ENCODE measurements at regions not wholly inside any gene's neighbourhood (a gene's known extent, or its start where the extent isn't known, plus 50 kb on each side); places are given as distances from the start of the nearest gene placed in this dataset.

DNA sequence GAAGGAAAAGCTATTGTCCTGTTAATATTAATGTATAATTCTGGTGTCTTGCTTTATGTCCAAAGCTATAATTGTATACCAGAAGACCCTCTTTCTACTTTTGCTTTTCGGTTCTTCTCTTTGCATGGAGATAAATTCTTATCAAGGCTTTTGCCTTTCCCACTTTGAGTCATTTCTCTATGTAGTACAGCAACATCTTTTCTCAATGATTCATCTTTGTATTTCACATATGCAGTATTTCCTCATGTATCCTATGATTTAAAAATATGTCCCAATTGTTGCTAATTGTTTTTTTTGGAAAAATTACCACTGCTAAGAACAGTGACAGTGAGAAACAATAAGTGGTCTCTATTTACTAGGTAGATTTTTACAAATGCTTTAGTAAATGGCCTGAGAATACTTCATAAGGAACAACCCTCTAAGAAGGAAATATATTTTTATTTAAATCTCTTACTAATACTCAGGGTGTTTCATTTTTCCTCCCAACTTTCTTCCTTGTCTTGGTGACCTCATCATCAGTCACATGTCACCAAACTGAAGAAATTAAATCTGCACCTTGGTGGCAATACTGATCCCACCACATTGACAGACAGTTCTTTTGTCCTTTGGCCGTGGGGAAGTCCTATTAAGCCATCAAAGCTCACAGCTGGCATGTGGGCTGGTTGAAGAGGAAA lies 290.6 kb downstream of the SATB1 start:
- no peak overlapping the region for H3K4me3 ChIP-seq
- peak overlapping the region in 4 of 21 experiments; percentile 22 to 52 (median 32) for H3K27ac ChIP-seq

DNA sequence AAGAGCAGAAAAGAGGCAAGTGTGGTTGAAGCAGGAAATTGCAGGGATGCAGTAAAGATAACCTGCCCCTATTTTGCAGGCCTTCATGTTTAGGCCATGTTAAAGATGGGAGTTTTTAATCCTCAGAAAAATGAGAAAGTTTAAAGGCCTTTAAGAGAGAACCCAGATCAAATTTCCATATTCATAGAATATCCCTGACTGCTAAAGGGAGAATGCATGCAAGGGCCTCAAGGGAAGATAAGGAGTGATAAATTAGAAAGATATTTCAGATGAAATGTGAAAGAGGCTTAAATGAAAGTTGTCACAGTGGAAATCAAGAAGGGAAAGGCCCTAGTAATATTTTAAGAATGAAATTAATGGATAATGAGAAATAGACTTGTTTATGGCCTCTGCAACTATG lies 292.1 kb downstream of the SATB1 start:
- Histone ChIP-seq H3K4me3 (no peak overlapping the region), H3K27ac (no peak overlapping the region)

DNA sequence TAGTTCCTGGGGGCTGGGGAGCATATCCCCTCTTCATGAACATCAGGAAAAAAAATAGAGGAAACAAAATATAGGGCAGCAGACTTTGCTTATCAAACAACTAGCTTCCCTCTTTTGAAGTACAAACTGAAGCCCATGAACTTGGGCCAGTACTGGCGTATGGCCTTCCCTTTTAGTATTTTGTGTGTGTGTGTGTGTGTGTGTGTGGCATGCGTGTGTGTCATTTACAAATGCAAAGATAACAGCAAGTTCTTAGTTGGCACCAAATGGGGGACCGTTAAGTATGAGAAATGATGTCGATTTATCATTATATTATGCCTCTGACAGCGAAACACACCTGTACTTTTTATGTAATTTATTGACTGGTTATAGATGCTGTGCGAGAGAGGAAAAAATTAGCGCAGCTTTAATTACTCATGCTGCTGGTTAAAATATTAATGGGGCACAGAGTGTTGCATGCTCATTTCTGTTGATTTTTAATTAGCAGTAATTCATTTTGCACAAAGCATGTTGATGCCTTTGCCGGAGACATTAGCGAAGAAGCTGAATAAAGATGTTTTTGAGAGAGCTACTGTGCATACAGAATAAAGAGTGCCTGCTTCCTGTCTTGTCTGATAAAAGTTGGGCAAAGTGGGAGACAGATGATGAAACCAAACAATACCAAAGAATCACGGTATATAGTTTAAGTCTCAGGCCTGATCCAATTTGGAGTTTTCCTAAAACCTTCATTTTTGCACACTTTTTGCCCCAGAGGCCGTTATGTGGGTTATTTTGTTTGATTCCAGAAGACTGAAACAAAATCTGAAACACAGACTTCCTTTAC lies 297.1 kb downstream of the SATB1 start:
- no peak overlapping the region for H3K27ac ChIP-seq
- H3K4me3 ChIP-seq = no peak overlapping the region

DNA sequence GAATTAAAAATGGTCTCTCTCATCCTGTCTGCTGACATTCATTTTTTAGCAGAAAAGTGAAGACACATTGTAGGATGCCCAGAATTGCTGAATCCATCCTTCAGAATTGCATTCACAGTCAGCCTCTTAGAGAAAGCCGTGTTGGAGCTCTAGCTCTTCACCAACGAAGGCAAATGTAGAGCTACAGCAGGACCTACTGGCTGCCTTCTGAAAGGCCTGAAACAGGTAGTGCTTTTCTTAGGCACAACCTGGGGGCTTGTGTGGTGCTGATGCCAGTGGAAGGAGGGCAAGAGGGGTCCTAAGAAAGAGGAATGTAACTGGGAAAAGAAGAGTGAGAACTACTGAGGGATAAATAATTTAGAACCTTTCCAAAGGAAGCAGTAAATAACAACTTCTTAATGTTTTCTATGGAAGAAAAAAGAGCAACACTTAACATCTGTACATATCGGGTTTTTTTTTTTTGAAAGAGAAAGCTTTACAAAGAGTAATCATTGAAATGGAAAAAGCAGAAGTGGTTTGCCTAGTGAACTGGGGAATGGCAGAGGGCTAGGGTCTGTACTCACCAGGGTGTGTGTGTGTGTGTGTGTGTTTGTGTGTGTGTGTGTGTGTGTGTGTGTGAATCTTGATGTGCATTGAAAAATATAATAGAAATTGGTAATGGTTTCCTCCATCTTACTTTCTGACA lies 297.8 kb downstream of the SATB1 start:
- Histone ChIP-seq H3K4me3 (no peak overlapping the region), H3K27ac (no peak overlapping the region)

DNA sequence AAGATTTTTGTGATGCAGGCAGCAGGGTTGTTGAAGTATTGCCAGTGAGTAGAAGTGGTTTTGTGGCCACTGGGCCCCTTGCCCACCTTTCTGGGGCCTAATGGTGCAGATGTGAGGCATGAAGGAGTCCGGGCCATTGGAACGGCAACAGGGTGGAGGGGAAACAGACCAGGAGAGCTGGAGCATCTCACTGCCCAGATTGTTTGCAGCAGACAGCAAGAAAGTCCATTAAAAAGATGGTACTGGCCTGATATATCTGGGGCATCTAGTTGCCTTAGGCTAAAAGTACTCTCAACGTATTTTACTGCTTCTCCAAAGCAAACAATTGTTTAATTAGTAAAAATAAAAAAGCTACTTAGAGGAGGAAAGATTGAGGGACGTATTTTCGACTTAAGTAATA lies 298.4 kb downstream of the SATB1 start:
- Histone ChIP-seq H3K4me3 (no peak overlapping the region), H3K27ac (no peak overlapping the region)

DNA sequence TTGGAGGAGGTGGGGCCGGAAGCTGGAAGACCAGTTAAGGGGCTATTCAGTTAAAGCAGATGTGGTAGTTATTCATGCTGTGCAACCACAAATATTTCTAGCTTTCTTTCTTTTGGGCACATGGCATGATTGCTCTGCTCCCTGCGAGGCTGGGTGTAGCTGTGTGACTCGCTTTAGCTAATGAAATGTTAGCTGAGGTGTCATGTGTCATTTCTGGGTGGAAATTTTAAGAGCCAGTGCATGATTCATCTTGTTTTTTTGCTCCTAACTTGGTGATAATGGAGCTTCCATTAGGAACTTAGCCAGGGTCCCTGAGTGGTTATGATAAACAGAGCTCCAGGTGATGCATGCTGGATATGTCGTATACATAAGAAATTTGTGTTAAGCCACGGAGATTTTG lies 300.6 kb downstream of the SATB1 start:
- H3K4me3 ChIP-seq = no peak overlapping the region
- H3K27ac ChIP-seq = peak overlapping the region in 1 of 21 experiments; percentile 4

DNA sequence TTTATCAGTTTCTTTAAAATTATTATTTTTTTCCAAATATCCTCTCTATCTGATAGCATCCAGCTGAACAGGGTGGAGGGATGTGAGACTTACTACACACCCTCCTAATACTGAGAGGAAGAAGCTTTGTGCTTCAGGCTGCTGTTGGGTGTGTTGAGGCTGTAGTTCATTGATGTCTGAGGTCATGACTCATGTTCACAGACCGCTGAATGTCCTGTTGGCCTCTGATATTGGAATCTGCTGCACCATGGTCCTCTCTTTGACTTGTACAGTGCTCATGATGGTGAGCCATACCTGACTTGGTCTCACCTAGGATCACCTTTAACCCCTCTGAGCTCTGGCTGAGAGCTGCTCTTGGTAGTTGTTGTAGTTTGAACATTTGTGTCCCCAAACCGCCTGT lies 302.9 kb downstream of the SATB1 start:
- Histone ChIP-seq H3K4me3 (no peak overlapping the region), H3K27ac (no peak overlapping the region)

DNA sequence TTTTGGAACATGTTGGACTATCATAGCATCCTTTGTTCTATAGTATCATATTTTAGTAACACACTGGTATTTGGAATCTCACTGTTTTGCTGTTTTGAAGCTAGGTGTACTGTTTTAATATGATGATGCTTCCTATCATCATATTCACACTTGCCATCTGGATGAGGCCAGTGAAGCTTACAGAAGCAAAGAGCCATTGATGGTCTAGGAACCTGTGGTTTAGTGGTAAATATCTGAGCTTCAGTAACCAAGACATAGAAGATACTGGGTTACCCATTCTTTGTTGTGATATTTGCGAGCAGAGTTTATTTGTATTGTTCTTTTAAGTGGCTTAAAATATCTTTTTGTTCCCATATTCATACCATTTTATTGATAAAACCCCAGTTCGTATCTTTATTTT lies 304.1 kb downstream of the SATB1 start:
- no peak overlapping the region for H3K27ac ChIP-seq
- H3K4me3 ChIP-seq = no peak overlapping the region

DNA sequence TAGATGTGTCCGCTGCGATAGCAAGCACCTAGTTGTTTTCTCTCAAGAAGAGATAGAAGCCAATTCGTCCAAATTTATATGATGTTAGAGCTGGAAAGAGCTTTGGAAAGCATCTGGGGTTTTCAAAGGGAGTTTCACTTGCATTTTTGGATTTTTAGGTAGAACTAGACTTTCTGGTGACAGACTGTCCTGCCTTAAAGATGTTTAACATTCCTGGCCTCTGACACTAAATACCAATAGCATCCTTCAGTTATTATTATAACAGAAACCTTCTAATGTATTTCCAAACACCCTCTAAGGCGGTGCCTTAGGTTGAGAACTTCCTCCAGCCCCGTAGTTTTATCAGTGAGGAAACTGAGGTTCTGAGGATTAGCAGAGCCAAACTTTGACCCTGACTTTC lies 305.3 kb downstream of the SATB1 start:
- Histone ChIP-seq H3K27ac (no peak overlapping the region), H3K4me3 (no peak overlapping the region)

DNA sequence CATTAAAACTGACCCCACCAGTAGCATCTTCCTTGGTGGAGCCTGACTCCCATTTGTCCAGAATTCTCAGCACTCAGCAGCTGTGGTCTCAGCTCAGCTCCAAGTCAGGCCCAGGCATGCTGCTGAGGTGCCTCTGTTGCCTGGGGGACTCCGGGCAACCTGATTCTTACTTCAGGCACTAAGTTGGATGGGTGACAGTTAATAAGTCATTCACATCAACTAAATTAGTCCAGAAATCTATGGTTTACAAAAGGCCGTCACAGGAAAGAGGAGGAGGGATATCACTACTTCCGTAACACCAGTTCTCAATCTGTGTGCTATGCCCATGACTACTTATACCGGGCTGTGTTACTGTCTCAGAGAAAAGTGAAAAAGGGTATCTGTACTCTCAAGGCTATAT lies 310.2 kb downstream of the SATB1 start:
- Histone ChIP-seq H3K27ac (no peak overlapping the region), H3K4me3 (no peak overlapping the region)

DNA sequence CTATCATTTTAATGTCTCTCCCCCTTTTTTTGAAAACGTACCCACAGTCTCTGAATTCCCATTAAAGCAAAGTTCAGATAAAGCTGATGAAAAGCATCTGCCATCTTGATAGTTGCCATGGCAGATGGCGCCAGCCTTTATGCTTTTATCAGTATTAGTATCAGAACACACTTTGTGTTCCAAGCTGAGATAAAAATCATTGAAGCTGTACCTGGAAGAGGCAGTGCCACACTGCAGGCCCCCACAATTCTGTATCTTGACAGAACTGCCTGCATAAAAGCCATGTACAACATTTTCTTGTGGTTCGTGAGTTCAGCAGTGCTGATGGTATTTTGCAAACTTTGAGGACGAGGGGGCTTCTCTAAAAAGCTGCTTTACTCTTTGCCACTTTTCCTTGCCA lies 311.7 kb downstream of the SATB1 start:
- Histone ChIP-seq H3K27ac (no peak overlapping the region), H3K4me3 (no peak overlapping the region)

DNA sequence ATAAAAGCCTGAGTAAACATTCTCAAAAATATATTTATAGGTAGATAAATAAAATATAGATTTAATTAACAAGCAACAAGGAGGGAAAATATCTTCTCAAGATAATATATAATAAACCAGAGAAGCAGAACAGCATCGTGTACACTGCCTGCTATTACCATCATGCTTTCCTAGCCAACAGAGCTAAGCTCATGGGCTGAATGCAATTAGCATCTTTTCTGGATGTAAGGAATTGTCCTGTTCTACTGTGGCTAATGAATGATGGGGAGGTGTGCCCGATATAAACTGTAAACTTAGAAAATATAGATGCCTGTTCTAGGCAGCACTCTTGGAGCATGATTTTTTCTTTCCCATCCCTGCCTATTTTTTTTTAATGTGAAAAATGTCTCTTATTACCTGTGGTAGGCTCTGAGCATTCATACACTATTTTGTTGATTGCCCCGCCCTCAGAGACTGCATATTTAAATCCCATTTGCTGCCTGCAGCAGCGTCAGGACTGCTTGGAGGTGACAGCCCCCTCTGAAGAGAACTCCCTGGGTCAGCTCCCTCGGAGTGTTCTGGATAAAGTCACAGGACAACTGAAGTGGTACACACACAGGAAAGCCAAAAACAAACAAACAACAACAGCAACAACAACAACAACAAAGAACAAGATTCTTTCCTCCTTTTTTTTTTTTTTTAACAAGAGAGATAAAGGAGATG lies 312.3 kb downstream of the SATB1 start:
- H3K4me3 ChIP-seq = no peak overlapping the region
- H3K27ac ChIP-seq = no peak overlapping the region

DNA sequence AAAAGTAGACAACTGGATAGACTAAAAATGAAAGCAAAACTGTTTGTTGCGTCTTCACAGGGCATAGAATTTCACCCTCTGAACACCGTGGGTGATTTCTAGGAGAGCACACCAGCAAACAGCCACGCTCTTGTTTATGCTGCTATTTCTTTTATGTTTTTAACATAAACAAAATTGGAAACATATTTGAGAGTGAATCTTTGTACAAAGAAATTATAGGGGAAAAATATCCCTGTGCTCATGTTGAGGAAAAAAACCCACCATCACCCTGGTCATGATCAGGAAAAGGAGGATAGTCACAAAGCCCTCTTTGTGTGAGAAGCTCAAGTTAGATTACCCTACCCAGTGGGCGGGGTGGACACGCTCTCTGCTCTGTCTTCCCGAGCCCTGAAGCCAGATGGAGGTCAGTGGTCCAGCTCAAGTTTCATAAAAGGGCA lies 313.3 kb downstream of the SATB1 start:
- Histone ChIP-seq H3K27ac (peak overlapping the region in 1 of 21 experiments; percentile 30), H3K4me3 (peak overlapping the region in 1 of 7 experiments; percentile 5)

DNA sequence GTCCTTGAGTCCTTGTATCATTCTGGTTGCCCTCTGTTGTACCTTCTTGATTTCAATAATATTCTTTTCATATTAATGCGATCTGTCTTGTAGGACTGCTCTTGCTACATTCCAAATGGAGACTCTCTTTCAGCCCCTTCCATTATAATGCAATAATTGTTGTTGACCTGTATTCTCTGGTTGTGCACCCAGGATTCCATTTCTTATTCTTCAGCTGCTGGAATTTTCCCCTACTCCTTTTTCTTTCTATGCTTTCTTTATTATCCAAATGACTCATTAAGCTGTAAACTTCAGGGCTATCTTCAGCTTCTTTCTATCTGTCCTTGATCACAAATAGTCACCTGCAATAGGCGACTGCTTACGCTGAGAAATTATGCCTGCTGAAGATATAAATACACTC lies 321.5 kb downstream of the SATB1 start:
- no peak overlapping the region for H3K27ac ChIP-seq
- H3K4me3 ChIP-seq = no peak overlapping the region

DNA sequence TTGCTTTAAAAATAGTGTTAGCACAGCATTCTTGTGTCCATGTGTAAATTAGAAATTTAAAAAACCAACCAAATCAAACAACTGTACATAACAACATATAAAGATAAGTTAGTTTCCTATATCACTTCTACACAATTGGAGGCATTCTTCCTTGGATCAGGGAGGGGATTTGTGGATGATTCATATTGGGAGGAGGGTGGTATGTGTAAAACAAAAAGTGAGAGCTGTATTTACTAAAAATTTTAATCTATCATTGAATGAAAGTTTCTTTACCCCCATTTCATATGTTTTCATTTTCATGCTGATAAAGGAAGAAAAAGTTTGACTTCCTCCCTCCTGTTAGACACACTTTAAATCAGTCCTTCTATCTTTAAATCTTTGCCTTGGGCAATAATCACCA lies 325.0 kb downstream of the SATB1 start:
- H3K4me3 ChIP-seq = no peak overlapping the region
- peak overlapping the region in 1 of 21 experiments; percentile 17 for H3K27ac ChIP-seq

DNA sequence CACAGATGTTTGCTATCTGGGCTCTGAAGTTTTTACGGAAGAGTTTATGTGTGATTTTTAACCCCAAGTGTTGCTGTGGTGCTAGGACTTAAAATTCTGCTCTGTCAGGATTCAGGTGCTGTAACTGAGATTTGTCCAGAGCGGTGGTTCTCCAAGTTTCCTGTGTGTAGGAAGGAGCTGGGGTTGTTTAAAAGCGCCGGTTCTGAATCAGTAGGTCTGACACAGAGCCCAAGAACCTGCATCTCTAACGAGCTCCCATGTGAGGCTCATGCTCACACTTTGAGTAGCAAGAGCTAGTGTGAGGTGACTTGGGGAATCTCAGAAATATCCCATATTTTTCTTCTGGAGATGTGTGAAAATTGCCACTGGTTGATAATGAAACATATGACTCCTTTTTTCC lies 325.5 kb downstream of the SATB1 start:
- no peak overlapping the region for H3K4me3 ChIP-seq
- peak overlapping the region in 4 of 21 experiments; percentile 17 to 55 (median 26) for H3K27ac ChIP-seq

DNA sequence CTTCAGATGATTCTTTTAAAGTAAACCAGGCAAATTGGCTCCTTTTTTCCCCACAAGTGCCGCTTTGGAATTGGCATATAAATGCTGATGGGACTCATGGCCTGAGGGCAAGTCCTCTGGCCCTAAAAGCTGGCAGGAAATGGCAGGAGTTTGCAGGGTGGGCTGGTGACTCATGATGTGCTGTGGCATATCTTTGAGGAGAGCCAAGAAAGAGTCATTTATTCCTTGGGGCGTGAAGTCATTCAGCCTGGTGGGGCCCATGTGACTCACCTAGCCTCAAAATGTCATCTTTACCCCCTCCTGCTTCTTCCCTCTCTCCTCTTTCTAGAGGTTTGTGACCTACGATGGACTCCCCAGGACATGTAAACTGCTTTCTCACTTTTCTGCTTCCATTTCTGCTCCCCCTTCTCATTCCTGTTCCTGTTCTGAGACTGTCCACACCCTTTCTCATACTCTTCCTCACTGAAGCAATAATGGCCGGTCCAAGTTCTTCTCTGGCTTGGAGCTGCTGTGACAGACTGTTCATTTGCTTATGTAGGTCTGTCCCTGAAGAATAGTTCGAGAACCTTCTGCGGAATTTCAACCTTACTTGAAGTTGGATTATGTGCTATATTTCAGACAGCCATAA lies 326.1 kb downstream of the SATB1 start:
- H3K4me3 ChIP-seq = no peak overlapping the region
- H3K27ac ChIP-seq = peak overlapping the region in 5 of 21 experiments; percentile 17 to 55 (median 25)

DNA sequence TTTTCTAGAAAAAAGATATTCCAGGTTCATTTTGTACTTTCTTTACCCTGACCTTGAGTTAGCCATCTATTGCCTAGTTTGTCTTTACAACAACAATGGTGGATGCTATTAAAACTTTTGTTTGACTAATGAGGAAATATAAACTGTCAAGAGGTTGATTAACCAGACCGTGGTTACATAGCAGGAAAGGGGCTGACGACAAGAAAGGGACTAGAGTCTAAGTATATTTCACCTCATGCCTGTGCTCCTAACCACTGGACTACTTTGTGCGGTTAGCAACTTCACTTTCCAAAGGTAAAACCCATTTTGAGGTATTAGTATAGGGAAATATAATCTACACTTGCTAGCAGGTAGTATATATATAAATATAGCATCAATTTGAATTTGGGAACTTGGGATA lies 327.1 kb downstream of the SATB1 start:
- Histone ChIP-seq H3K27ac (no peak overlapping the region), H3K4me3 (no peak overlapping the region)

DNA sequence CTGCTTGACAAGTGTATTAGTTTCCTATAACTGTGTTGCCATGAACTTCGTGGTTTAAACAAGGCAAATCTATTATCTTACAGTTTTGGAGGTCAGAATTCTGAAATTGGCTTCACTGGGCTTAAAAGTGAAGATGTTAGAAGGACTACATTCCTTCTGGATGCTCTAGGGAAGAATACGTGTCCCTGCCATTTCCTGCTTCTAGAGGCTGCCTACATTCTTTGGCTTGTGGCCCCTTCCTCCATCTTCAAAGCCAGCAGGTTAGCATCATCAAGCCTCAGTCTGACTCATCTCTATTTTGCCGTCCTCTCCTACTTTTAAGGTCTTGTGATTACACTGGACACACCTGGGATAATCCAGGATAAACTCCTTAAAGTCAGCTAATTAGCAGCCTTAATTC lies 327.7 kb downstream of the SATB1 start:
- Histone ChIP-seq H3K4me3 (no peak overlapping the region), H3K27ac (no peak overlapping the region)

DNA sequence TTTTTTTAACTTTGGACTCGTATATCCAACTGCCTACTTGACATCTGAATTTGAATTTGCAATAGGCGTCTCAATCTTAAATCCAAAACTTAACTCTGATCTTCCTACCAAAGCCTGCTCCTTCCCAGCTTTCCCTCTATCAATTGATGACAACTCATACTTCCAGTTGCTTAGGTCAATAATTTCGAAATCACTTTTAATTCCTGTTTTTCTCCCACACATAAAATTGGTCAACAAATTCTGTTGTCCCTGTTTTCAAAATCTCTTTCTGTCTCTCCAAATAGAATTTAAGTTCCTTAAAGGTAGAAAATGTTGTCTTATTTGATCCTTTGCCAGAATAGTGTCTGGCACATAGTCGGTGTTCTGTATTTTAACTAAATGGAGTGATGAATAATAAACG lies 332.4 kb downstream of the SATB1 start:
- H3K27ac ChIP-seq = no peak overlapping the region

More for the DNA sequence above, 332.4 kb downstream of the SATB1 start:
- H3K4me3 ChIP-seq = no peak overlapping the region
